Breast epithelium (tissue), 4 donors: ENCODE measurements at regions not wholly inside any gene's neighbourhood (a gene's known extent, or its start where the extent isn't known, plus 50 kb on each side); places are given as distances from the start of the nearest gene placed in this dataset.

Experiments used
- DNase-seq, 2 donors: peaks; one replicate each; pipeline ENCODE4 v3.0.0-alpha.2; 2019; ENCODE audit warnings: low spot score in 2 of 2
- H3K27ac ChIP-seq, 2 donors: fragments of 200-600 bp; sonication (generic) in 1 of 2; one replicate each; pipeline ENCODE4 v1.5.1; 2016 to 2019; ENCODE audit warnings: mild to moderate bottlenecking in 1 of 2
- H3K27me3 ChIP-seq, 2 donors: fragments of 200-600 bp; sonication (generic) in 1 of 2; one replicate each; pipeline versions ENCODE4 v1.5.1 to v1.6.0; 2017 to 2019; ENCODE audit warnings: control low read depth in 1 of 2, mild to moderate bottlenecking in 1 of 2
- H3K36me3 ChIP-seq: fragments of 200-600 bp; one replicate; pipeline ENCODE4 v1.5.1; 2019
- H3K4me1 ChIP-seq, 2 donors: fragments of 200-600 bp; sonication (generic); one replicate each; pipeline ENCODE4 v1.5.1; 2016 to 2019; ENCODE audit warnings: control low read depth in 1 of 2
- H3K4me3 ChIP-seq, 3 donors: fragments of 200-600 bp; sonication (generic); 1 replicate in 2 of 3; 2 replicates in 1 of 3; pipeline ENCODE4 v1.5.1; 2016 to 2019; ENCODE audit warnings: mild to moderate bottlenecking in 3 of 3, moderate library complexity in 2 of 3
- H3K9me3 ChIP-seq, 2 donors: fragments of 200-600 bp; sonication (generic) in 1 of 2; one replicate each; pipeline ENCODE4 v1.5.1; 2016 to 2019; ENCODE audit warnings: control low read depth in 1 of 2
- POLR2A ChIP-seq: fragments of 450-650 bp; IDR thresholded peaks from one replicate; pipeline ENCODE4 v1.6.1; 2016; ENCODE audit warnings: antibody characterized with exemption, mild to moderate bottlenecking, moderate library complexity
- POLR2AphosphoS5 ChIP-seq, 3 donors: sonication (generic); formaldehyde crosslinking; IDR thresholded peaks; one replicate each; pipeline ENCODE4 v1.6.1; 2017; ENCODE audit warnings: antibody characterized with exemption in 3 of 3
- intact Hi-C: fragments of 100-400 bp; cut with DNase I; formaldehyde crosslinking; loops from one replicate; pipeline ENCODE4 v1.15.1; 2023; ENCODE audit warnings: low total_unique reads
- TF ChIP-seq, protein P1 (sequence below), 3 donors: fragments of 450-650 bp; IDR thresholded peaks; one replicate each; pipeline ENCODE4 v1.5.1; 2016 to 2017; ENCODE audit warnings: antibody characterized with exemption in 3 of 3, mild to moderate bottlenecking in 3 of 3, moderate library complexity in 3 of 3

DNA sequence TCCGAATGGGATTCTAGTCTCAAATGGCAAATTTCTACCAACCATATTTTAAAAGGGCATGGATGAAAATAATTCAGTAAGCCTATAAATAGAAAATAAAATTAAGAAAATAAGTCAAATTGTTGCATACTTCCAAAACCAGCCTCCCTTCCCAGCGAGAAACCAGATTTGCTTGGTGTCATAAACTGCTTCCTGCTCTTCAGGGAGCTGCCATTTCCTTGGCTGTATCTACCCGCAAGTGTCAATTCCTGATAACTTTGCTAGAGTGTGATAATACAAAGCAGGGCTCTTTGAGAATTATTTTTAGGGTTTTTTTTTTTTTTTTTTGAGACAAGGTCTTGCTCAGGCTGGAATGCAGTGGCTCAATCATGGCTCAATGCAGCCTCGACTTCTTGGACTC is 62.3 kb downstream of the S1PR1 start:
- no peaks in the 10 kb centered on the region for H3K36me3 ChIP-seq
- no peak for TF ChIP-seq POLR2AphosphoS5 (IDR thresholded peaks at IDR 0.05)
- no peak for TF ChIP-seq POLR2A
- TF ChIP-seq, protein P1, sequence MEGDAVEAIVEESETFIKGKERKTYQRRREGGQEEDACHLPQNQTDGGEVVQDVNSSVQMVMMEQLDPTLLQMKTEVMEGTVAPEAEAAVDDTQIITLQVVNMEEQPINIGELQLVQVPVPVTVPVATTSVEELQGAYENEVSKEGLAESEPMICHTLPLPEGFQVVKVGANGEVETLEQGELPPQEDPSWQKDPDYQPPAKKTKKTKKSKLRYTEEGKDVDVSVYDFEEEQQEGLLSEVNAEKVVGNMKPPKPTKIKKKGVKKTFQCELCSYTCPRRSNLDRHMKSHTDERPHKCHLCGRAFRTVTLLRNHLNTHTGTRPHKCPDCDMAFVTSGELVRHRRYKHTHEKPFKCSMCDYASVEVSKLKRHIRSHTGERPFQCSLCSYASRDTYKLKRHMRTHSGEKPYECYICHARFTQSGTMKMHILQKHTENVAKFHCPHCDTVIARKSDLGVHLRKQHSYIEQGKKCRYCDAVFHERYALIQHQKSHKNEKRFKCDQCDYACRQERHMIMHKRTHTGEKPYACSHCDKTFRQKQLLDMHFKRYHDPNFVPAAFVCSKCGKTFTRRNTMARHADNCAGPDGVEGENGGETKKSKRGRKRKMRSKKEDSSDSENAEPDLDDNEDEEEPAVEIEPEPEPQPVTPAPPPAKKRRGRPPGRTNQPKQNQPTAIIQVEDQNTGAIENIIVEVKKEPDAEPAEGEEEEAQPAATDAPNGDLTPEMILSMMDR (IDR thresholded peaks at IDR 0.05): no peak
- no peak overlapping the region for H3K4me3 ChIP-seq
- intact Hi-C loops: no loop called here
- no peaks in the 10 kb centered on the region for H3K4me1 ChIP-seq
- no peak for DNase-seq
- no peaks in the 10 kb centered on the region for H3K27me3 ChIP-seq
- no peak overlapping the region for H3K27ac ChIP-seq
- no peaks in the 10 kb centered on the region for H3K9me3 ChIP-seq

DNA sequence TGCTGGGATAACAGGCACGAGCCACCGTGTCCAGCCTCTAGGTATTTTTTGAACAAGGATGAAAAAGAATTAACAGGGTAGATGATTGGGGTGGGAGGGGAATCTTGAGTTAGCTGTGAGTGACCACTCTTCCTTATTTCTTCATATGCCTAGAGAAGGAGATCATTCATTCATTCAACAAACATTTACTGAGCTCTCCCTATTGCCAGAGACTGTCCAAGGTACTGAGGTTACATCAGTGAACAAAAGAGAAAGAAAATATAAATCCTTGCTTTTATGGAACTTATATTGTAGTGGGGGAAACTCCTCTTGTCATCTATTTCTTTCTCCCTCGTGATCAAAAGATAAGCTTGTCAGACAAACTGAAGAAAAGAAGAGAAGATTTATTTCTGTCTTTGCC is 62.9 kb downstream of the S1PR1 start:
- intact Hi-C loops: no loop called here
- no peak for DNase-seq
- TF ChIP-seq POLR2A (no peak), POLR2AphosphoS5 (IDR thresholded peaks at IDR 0.05) (no peak)
- TF ChIP-seq, protein P1 (IDR thresholded peaks at IDR 0.05): no peak
- no peaks in the 10 kb centered on the region for H3K27me3 ChIP-seq
- no peaks in the 10 kb centered on the region for H3K36me3 ChIP-seq
- no peaks in the 10 kb centered on the region for H3K9me3 ChIP-seq
- H3K4me3 ChIP-seq: no peak overlapping the region
- H3K27ac ChIP-seq: no peak overlapping the region
- H3K4me1 ChIP-seq: no peaks in the 10 kb centered on the region

DNA sequence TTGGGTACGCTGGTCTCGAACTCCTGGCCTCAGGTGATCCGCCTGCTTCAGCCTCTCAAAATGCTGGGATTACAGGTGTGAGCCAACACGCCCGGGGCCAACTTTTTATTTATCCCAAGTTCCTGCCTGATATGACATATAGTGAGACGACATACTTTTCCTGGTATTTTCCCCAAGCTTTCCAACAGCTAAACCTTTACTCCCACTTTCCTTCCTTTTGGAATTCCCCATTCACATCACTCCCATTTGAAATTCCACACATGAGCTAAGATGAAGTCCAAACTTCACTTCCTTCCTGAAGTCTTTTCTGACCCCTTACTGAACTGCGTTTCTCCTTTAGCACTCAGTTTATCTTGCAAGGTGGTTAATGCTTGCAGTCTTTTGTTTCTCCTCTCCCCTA is 64.1 kb downstream of the S1PR1 start:
- Histone ChIP-seq H3K4me1 (no peaks in the 10 kb centered on the region), H3K36me3 (no peaks in the 10 kb centered on the region), H3K9me3 (no peaks in the 10 kb centered on the region), H3K27me3 (no peaks in the 10 kb centered on the region), H3K4me3 (no peak overlapping the region), H3K27ac (no peak overlapping the region)
- intact Hi-C loops: no loop called here
- TF ChIP-seq POLR2A: no peak
- TF ChIP-seq, protein P1 (IDR thresholded peaks at IDR 0.05): no peak
- no peak for TF ChIP-seq POLR2AphosphoS5 (IDR thresholded peaks at IDR 0.05)
- no peak for DNase-seq

DNA sequence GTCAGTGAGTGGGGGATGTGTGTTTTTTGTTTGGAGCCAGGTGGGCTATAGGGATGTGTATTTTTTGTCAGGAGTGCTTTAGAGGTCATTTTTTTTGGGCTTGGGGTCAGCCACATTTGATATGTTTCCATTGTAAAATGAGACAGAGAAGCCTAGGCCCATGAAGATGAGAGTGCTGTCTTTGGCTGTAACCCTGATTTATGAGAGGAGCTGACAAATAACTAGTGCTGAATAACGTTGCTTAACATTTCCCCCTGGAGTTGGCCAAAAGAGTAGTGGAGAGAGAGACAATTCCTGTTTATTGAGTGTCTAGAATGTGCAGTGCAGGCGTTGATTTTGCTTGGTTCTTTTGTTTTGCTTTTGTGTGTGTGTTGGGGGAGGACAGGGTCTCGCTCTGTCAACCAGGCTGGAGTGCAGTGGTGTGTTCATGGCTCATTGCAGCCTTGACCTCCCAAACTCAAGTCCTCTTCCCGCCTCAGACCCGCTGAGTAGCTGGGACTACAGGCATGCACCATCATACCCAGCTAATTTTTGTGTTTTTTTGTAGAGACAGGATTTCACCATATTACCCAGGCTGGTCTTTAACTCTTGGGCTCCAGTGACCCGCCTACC is 64.7 kb downstream of the S1PR1 start:
- intact Hi-C loops: no loop called here
- H3K4me3 ChIP-seq: no peak overlapping the region
- DNase-seq: no peak
- H3K27me3 ChIP-seq: no peaks in the 10 kb centered on the region
- H3K9me3 ChIP-seq: no peaks in the 10 kb centered on the region
- no peaks in the 10 kb centered on the region for H3K4me1 ChIP-seq
- H3K36me3 ChIP-seq: no peaks in the 10 kb centered on the region
- TF ChIP-seq, protein P1 (IDR thresholded peaks at IDR 0.05): no peak
- TF ChIP-seq POLR2AphosphoS5 (IDR thresholded peaks at IDR 0.05) (no peak), POLR2A (no peak)
- H3K27ac ChIP-seq: no peak overlapping the region

DNA sequence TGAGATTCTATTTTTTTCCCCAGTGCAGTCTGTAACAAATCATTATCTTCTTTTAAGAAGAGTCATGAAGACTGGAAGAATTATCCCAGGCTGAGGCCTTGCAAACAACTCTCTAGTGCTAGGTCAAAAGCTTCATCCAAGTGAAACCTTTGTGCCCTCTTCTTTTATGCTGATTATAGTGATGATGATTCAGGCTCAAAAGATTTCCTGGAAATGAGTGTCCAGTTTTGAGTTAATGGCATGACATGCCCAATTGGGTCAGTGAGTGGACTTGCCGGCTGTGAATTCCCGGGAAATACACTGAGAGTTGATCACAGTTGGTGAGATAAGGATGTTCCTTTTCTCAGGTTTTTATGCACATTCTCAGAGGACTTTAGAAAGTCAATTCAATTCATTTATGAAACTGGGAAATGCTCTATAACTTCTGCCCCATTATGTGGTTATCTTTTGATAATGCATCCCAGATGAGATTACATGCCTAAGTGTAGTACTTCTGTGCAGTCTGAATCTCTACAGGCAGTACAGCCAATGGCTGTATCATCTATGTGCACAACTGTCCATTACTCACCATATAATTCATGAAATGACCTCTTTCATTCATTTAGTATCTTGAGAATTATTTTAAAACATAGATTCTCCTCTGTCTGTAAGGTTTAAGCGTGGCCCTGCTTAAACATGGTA is 66.2 kb downstream of the S1PR1 start:
- Histone ChIP-seq H3K27me3 (no peaks in the 10 kb centered on the region), H3K27ac (no peak overlapping the region), H3K4me1 (no peaks in the 10 kb centered on the region), H3K9me3 (no peaks in the 10 kb centered on the region), H3K4me3 (no peak overlapping the region), H3K36me3 (no peaks in the 10 kb centered on the region)
- no peak for TF ChIP-seq POLR2A
- no peak for TF ChIP-seq POLR2AphosphoS5 (IDR thresholded peaks at IDR 0.05)
- TF ChIP-seq, protein P1 (IDR thresholded peaks at IDR 0.05): no peak
- no peak for DNase-seq
- intact Hi-C loops: no loop called here
